HL-60 (cell line): ENCODE measurements at regions not wholly inside any gene's neighbourhood (a gene's known extent, or its start where the extent isn't known, plus 50 kb on each side); places are given as distances from the start of the nearest gene placed in this dataset.

ENCODE experiments used
- POLR2AphosphoS5 ChIP-seq: IDR thresholded peaks from 2 replicates; pipeline ENCODE4 v1.6.1; 2012; ENCODE audit warnings: low read depth
- TF ChIP-seq, protein P1 (sequence below): IDR thresholded peaks from one replicate; pipeline ENCODE4 v1.5.1; 2011; ENCODE audit warnings: low read length, control low read depth, inconsistent platforms; ENCODE audit not compliant: insufficient read depth

DNA sequence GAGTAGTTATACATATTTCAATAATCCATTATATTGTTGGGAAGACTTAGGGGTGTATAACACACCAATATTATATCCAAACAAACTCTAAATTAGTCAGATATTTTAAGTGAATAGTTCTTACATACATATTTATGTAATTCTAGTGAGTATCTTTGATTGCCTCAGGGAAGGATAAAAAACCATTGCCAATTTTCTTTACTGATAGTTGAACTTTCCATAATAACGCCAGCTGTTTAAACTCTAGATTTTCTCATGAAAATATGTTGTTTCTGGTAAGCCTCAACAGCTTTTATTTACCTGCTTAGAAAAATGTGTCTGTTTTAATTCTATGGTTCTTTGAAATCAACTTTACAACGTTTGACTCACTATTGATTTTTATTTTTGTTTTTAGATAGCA is 959.6 kb upstream of the NOVA1 start:
- TF ChIP-seq, protein P1, sequence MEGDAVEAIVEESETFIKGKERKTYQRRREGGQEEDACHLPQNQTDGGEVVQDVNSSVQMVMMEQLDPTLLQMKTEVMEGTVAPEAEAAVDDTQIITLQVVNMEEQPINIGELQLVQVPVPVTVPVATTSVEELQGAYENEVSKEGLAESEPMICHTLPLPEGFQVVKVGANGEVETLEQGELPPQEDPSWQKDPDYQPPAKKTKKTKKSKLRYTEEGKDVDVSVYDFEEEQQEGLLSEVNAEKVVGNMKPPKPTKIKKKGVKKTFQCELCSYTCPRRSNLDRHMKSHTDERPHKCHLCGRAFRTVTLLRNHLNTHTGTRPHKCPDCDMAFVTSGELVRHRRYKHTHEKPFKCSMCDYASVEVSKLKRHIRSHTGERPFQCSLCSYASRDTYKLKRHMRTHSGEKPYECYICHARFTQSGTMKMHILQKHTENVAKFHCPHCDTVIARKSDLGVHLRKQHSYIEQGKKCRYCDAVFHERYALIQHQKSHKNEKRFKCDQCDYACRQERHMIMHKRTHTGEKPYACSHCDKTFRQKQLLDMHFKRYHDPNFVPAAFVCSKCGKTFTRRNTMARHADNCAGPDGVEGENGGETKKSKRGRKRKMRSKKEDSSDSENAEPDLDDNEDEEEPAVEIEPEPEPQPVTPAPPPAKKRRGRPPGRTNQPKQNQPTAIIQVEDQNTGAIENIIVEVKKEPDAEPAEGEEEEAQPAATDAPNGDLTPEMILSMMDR = no peak
- no peak for TF ChIP-seq POLR2AphosphoS5
